SU-DHL-6 (cell line): ENCODE measurements at regions not wholly inside any gene's neighbourhood (a gene's known extent, or its start where the extent isn't known, plus 50 kb on each side); places are given as distances from the start of the nearest gene placed in this dataset.

Experiments used
- EZH2phosphoT487 ChIP-seq: fragments of 200-600 bp; sonication (generic), shearing (Covaris generic); conservative IDR thresholded peaks from 2 replicates; pipeline ENCODE4 v1.6.1; 2018; ENCODE audit warnings: mild to moderate bottlenecking, antibody characterized with exemption, low read length, moderate library complexity, mixed read lengths
- TF ChIP-seq, protein P1 (sequence below): fragments of 200-600 bp; sonication (generic); IDR thresholded peaks from one replicate; pipeline ENCODE4 v1.5.1; 2017; ENCODE audit warnings: antibody characterized with exemption, mild to moderate bottlenecking, low read length, moderate library complexity; ENCODE audit not compliant: insufficient read depth, poor library complexity, severe bottlenecking

GRCh38 chr14:85444635-85445034 lies 85.3 kb upstream of the FLRT2 start:
- TF ChIP-seq EZH2phosphoT487 = no peak
- TF ChIP-seq, protein P1, sequence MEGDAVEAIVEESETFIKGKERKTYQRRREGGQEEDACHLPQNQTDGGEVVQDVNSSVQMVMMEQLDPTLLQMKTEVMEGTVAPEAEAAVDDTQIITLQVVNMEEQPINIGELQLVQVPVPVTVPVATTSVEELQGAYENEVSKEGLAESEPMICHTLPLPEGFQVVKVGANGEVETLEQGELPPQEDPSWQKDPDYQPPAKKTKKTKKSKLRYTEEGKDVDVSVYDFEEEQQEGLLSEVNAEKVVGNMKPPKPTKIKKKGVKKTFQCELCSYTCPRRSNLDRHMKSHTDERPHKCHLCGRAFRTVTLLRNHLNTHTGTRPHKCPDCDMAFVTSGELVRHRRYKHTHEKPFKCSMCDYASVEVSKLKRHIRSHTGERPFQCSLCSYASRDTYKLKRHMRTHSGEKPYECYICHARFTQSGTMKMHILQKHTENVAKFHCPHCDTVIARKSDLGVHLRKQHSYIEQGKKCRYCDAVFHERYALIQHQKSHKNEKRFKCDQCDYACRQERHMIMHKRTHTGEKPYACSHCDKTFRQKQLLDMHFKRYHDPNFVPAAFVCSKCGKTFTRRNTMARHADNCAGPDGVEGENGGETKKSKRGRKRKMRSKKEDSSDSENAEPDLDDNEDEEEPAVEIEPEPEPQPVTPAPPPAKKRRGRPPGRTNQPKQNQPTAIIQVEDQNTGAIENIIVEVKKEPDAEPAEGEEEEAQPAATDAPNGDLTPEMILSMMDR = no peak
